ENCODE measurements at regions not wholly inside any gene's neighbourhood (a gene's known extent, or its start where the extent isn't known, plus 50 kb on each side); places are given as distances from the start of the nearest gene placed in this dataset.
A peak's percentile ranks its signal among the peaks of the same experiment; 100 is the strongest.

GRCh38 chr5:124665035-124665434 lies 81.4 kb downstream of the ZNF608 start (continued):
- TF ChIP-seq ZNF747 (tag by site-specific recombination; IDR thresholded peaks at IDR 0.05) (no peak), ZSCAN18 (tag by site-specific recombination; IDR thresholded peaks at IDR 0.05) (peak; percentile 22; the same call in 1 of the 2 replicates), ZNF791 (tag by site-specific recombination; IDR thresholded peaks at IDR 0.05) (no peak), GLI2 (tag by site-specific recombination; IDR thresholded peaks at IDR 0.05; ENCODE audit: borderline replicate concordance, low read depth) (peak; percentile 58; the same call in 1 of the 2 replicates), ZNF704 (tag by site-specific recombination; IDR thresholded peaks at IDR 0.05) (no peak), ZNF239 (tag by site-specific recombination; IDR thresholded peaks at IDR 0.05) (peak; percentile 30; the same call in 1 of the 2 replicates), GLIS1 (tag by site-specific recombination; IDR thresholded peaks at IDR 0.05) (peak; percentile 73), ZSCAN30 (tag by site-specific recombination; IDR thresholded peaks at IDR 0.05) (peak; percentile 61; the same call in 1 of the 2 replicates), ZNF645 (tag by site-specific recombination; IDR thresholded peaks at IDR 0.05) (0 out of 2 replicates have a peak, but pooled peaks have one; percentile 25), ZSCAN4 (tag by site-specific recombination; IDR thresholded peaks at IDR 0.05) (peak; percentile 76), ZNF426 (tag by site-specific recombination; IDR thresholded peaks at IDR 0.05) (no peak), GLIS2 (tag by site-specific recombination; IDR thresholded peaks at IDR 0.05) (no peak; the same call in 1 of the 2 replicates), AEBP2 (tag by site-specific recombination; IDR thresholded peaks at IDR 0.05; ENCODE audit: borderline replicate concordance) (no peak), HOXA7 (CRISPR knock-in tag; IDR thresholded peaks at IDR 0.05; ENCODE audit: borderline replicate concordance) (no peak), MZF1 (tag by site-specific recombination; IDR thresholded peaks at IDR 0.05; ENCODE audit: borderline replicate concordance) (no peak), REPIN1 (tag by site-specific recombination; IDR thresholded peaks at IDR 0.05; ENCODE audit: low read depth) (peak; percentile 83; the same call in 1 of the 2 replicates), BCL11A (tag by site-specific recombination; IDR thresholded peaks at IDR 0.05; ENCODE audit: low read depth) (peak; percentile 86), ZNF585B (tag by site-specific recombination; IDR thresholded peaks at IDR 0.05) (no peak), ZNF10 (tag by site-specific recombination; IDR thresholded peaks at IDR 0.05) (peak; percentile 76; the same call in 1 of the 2 replicates), ZBTB20 (tag by site-specific recombination; IDR thresholded peaks at IDR 0.05) (no peak), EGR2 (tag by site-specific recombination; IDR thresholded peaks at IDR 0.05; ENCODE audit: low read depth) (no peak), ZNF169 (tag by site-specific recombination; IDR thresholded peaks at IDR 0.05) (no peak), ZNF843 (tag by site-specific recombination; IDR thresholded peaks at IDR 0.05) (peak; percentile 97), ZNF114 (tag by site-specific recombination; IDR thresholded peaks at IDR 0.05) (no peak), KLF10 (tag by site-specific recombination; IDR thresholded peaks at IDR 0.05) (peak; percentile 80), ZNF184 (tag by site-specific recombination; IDR thresholded peaks at IDR 0.05) (peak; percentile 65; the same call in 1 of the 2 replicates), ZSCAN5A (tag by site-specific recombination; IDR thresholded peaks at IDR 0.05) (no peak), KLF17 (tag by site-specific recombination; IDR thresholded peaks at IDR 0.05) (peak; percentile 86), SP3 (tag by site-specific recombination; IDR thresholded peaks at IDR 0.05) (peak; percentile 65), ZNF324 (tag by site-specific recombination; IDR thresholded peaks at IDR 0.05) (peak; percentile 91)

Data from HEK293 (cell line).